H9 (cell line): ENCODE measurements at regions not wholly inside any gene's neighbourhood (a gene's known extent, or its start where the extent isn't known, plus 50 kb on each side); places are given as distances from the start of the nearest gene placed in this dataset.

ENCODE experiments used
- DNase-seq: peaks from one replicate; pipeline ENCODE4 v3.0.0-alpha.2; 2017
- H2AFZ ChIP-seq: one replicate; pipeline ENCODE4 v1.6.1; 2013; ENCODE audit warnings: mild to moderate bottlenecking, low read length, control low read depth, moderate library complexity
- H2AK5ac ChIP-seq: 2 replicates; pipeline ENCODE4 v1.6.1; 2013; ENCODE audit warnings: low read length, control low read depth, mixed read lengths; ENCODE audit not compliant: insufficient read length
- H2BK120ac ChIP-seq: one replicate; pipeline ENCODE4 v1.6.1; 2013; ENCODE audit warnings: low read depth, mild to moderate bottlenecking, low read length, control low read depth, inconsistent platforms; ENCODE audit not compliant: poor library complexity, severe bottlenecking
- H2BK12ac ChIP-seq: 2 replicates; pipeline ENCODE4 v1.6.1; 2013; ENCODE audit warnings: low read length, control low read depth, mixed read lengths, low read depth; ENCODE audit not compliant: insufficient read length
- H2BK15ac ChIP-seq: 2 replicates; pipeline ENCODE4 v1.6.1; 2013; ENCODE audit warnings: low read depth, low read length, control low read depth
- H2BK20ac ChIP-seq: one replicate; pipeline ENCODE4 v1.6.1; 2013; ENCODE audit warnings: low read depth, mild to moderate bottlenecking, low read length, control low read depth, inconsistent platforms; ENCODE audit not compliant: poor library complexity, severe bottlenecking
- H2BK5ac ChIP-seq: 2 replicates; pipeline ENCODE4 v1.6.1; 2013; ENCODE audit warnings: low read length, control low read depth, mixed read lengths; ENCODE audit not compliant: insufficient read length
- H3K14ac ChIP-seq: 2 replicates; pipeline ENCODE4 v1.6.1; 2013; ENCODE audit warnings: low read length, control low read depth; ENCODE audit not compliant: insufficient read depth
- H3K18ac ChIP-seq: 2 replicates; pipeline ENCODE4 v1.6.1; 2013; ENCODE audit warnings: low read depth, mild to moderate bottlenecking, mixed read lengths, low read length, control low read depth; ENCODE audit not compliant: insufficient read length
- H3K23ac ChIP-seq: 2 replicates; pipeline ENCODE4 v1.6.1; 2013; ENCODE audit warnings: low read length, control low read depth, mixed read lengths, low read depth; ENCODE audit not compliant: insufficient read length
- H3K23me2 ChIP-seq: 2 replicates; pipeline ENCODE4 v1.6.1; 2013; ENCODE audit warnings: low read depth, mild to moderate bottlenecking, mixed read lengths, low read length, control low read depth; ENCODE audit not compliant: insufficient read length, poor library complexity, severe bottlenecking
- H3K27ac ChIP-seq: 2 replicates; pipeline ENCODE4 v1.5.1; 2013; ENCODE audit warnings: low read length, control low read depth, mixed read lengths, low read depth; ENCODE audit not compliant: insufficient read length
- H3K27me3 ChIP-seq: 2 replicates; pipeline ENCODE4 v1.6.1; 2013; ENCODE audit warnings: low read length, control low read depth, inconsistent platforms; ENCODE audit not compliant: insufficient read depth
- H3K4ac ChIP-seq: 2 replicates; pipeline ENCODE4 v1.6.1; 2013; ENCODE audit warnings: low read depth, mild to moderate bottlenecking, control low read depth, inconsistent platforms, low read length, moderate library complexity
- H3K4me1 ChIP-seq: 2 replicates; pipeline ENCODE4 v1.6.1; 2013; ENCODE audit warnings: low read length, control low read depth, inconsistent platforms; ENCODE audit not compliant: insufficient read depth
- H3K4me2 ChIP-seq: 2 replicates; pipeline ENCODE4 v1.6.1; 2013; ENCODE audit warnings: low read length, control low read depth, mixed read lengths; ENCODE audit not compliant: insufficient read length, insufficient read depth
- H3K56ac ChIP-seq: 2 replicates; pipeline ENCODE4 v1.6.1; 2013; ENCODE audit warnings: low read depth, mild to moderate bottlenecking, mixed read lengths, low read length, control low read depth; ENCODE audit not compliant: insufficient read length
- H3K79me1 ChIP-seq: 2 replicates; pipeline ENCODE4 v1.6.1; 2013; ENCODE audit warnings: low read depth, mild to moderate bottlenecking, moderate library complexity, low read length, control low read depth, inconsistent platforms; ENCODE audit not compliant: insufficient read depth, poor library complexity, severe bottlenecking
- H3K79me2 ChIP-seq: 2 replicates; pipeline ENCODE4 v1.6.1; 2013; ENCODE audit warnings: low read length, control low read depth, inconsistent platforms; ENCODE audit not compliant: insufficient read depth
- H3K9ac ChIP-seq: 2 replicates; pipeline ENCODE4 v1.6.1; 2013; ENCODE audit warnings: low read length, control low read depth, mixed read lengths; ENCODE audit not compliant: insufficient read length; ENCODE audit errors: extremely low read depth
- H3K9me3 ChIP-seq: one replicate; pipeline ENCODE4 v1.6.1; 2013; ENCODE audit warnings: low read depth, low read length, inconsistent platforms; ENCODE audit not compliant: control insufficient read depth
- H3T11ph ChIP-seq: one replicate; pipeline ENCODE4 v1.6.1; 2013; ENCODE audit warnings: mild to moderate bottlenecking, low read length, control low read depth, inconsistent platforms
- H4K20me1 ChIP-seq: one replicate; pipeline ENCODE4 v1.6.1; 2013; ENCODE audit not compliant: control insufficient read depth, insufficient read length, insufficient read depth
- H4K5ac ChIP-seq: 2 replicates; pipeline ENCODE4 v1.6.1; 2013; ENCODE audit warnings: low read depth, mild to moderate bottlenecking, mixed read lengths, low read length, control low read depth; ENCODE audit not compliant: insufficient read length
- H4K8ac ChIP-seq: replicated peaks from 2 replicates; pipeline ENCODE4 v1.6.1; 2013; ENCODE audit warnings: low read length, control low read depth, mixed read lengths, low read depth; ENCODE audit not compliant: insufficient read length
- H4K91ac ChIP-seq: 2 replicates; pipeline ENCODE4 v1.6.1; 2013; ENCODE audit warnings: low read depth, mild to moderate bottlenecking, moderate library complexity, mixed read lengths, low read length, control low read depth; ENCODE audit not compliant: insufficient read length
- H3K27ac Mint-ChIP-seq, 3 experiments: 2 replicates in 2 of 3; 3 replicates in 1 of 3; pipeline ENCODE4 v1.8.0; 2020 to 2021; ENCODE audit warnings: mixed read lengths in 3 of 3, mild to moderate bottlenecking in 1 of 3, moderate library complexity in 1 of 3
- H3K27me3 Mint-ChIP-seq: 2 replicates; pipeline ENCODE4 v1.8.0; 2021; ENCODE audit warnings: low read depth, mild to moderate bottlenecking, moderate library complexity, mixed read lengths
- H3K36me3 Mint-ChIP-seq, 3 experiments: 2 replicates in 2 of 3; 3 replicates in 1 of 3; pipeline ENCODE4 v1.8.0; 2020 to 2021; ENCODE audit warnings: low read depth in 3 of 3, mixed read lengths in 3 of 3; ENCODE audit not compliant: insufficient read depth in 1 of 3
- H3K4me1 Mint-ChIP-seq, 2 experiments: 2 replicates each; pipeline ENCODE4 v1.8.0; 2020; ENCODE audit warnings: mixed read lengths in 2 of 2
- H3K4me3 Mint-ChIP-seq, 2 experiments: 2 replicates in 1 of 2; 3 replicates in 1 of 2; pipeline ENCODE4 v1.8.0; 2020 to 2021; ENCODE audit warnings: mild to moderate bottlenecking in 2 of 2, mixed read lengths in 2 of 2, moderate library complexity in 1 of 2
- H3K9me3 Mint-ChIP-seq, 2 experiments: 2 replicates in 1 of 2; 3 replicates in 1 of 2; pipeline ENCODE4 v1.8.0; 2020; ENCODE audit warnings: mild to moderate bottlenecking in 2 of 2, mixed read lengths in 2 of 2, moderate library complexity in 1 of 2
- WGBS: extraction: QIAGEN DNeasy Blood & Tissue Kit; methylation state at CpG from one replicate; pipeline ENCODE4 v1.1.7; 2013; ENCODE audit warnings: missing lambda C conversion rate, low lambda C conversion rate, mixed read lengths; ENCODE audit not compliant: insufficient read length; ENCODE audit errors: extremely low coverage; 5-methylcytosine and 5-hydroxymethylcytosine counted together
- TF ChIP-seq, protein P1 (sequence below): fragments of 200-600 bp; sonication (generic); conservative IDR thresholded peaks from 3 replicates; pipeline ENCODE4 v1.8.0; 2021; ENCODE audit warnings: antibody characterized with exemption, mild to moderate bottlenecking

DNA sequence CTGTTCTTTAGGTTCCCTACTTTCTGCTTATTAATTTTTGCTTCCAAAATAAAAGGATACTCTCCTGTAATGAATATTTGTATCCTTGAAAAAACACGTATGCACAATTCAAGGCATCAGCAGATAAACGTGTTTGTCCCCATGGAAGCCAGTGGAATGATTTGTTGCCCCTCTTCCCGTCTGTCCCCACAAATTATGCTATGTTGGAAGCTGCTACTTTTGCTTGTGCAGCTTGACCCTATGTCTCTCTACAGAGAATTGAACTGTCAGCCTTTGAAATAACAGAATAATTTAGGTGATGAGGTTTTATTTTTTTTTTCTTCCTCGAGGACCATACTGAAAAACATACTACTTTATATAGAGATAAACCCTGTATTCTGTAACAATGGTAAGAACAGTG is 401.5 kb upstream of the GOLIM4 start:
- Histone ChIP-seq H3K27ac (no peak overlapping the region), H3K14ac (no peak overlapping the region), H3K4me2 (no peak overlapping the region), H2AK5ac (no peak overlapping the region), H2BK120ac (no peak overlapping the region), H4K8ac (no peak overlapping the region), H4K20me1 (no peaks in the 10 kb centered on the region), H3K56ac (no peak overlapping the region), H3K4me1 (no peaks in the 10 kb centered on the region), H3T11ph (no peak overlapping the region), H3K27me3 (no peaks in the 10 kb centered on the region), H2BK20ac (no peak overlapping the region), H4K5ac (no peak overlapping the region), H3K9ac (no peak overlapping the region), H3K23ac (no peak overlapping the region), H3K79me1 (no peaks in the 10 kb centered on the region), H3K9me3 (no peaks in the 10 kb centered on the region), H3K79me2 (no peaks in the 10 kb centered on the region), H3K23me2 (no peaks in the 10 kb centered on the region), H3K18ac (no peak overlapping the region), H2AFZ (no peak overlapping the region), H2BK5ac (no peak overlapping the region), H2BK12ac (no peak overlapping the region), H2BK15ac (no peak overlapping the region), H4K91ac (no peak overlapping the region), H3K4ac (no peak overlapping the region)
- H3K27me3 Mint-ChIP-seq, result no peaks in the 10 kb centered on the region
- DNase-seq, result no peak
- no peaks in the 10 kb centered on the region for H3K9me3 Mint-ChIP-seq
- H3K27ac Mint-ChIP-seq, result no peak overlapping the region
- WGBS, result no CpG with 5 or more reads among the region's 4 CpGs
- TF ChIP-seq, protein P1, sequence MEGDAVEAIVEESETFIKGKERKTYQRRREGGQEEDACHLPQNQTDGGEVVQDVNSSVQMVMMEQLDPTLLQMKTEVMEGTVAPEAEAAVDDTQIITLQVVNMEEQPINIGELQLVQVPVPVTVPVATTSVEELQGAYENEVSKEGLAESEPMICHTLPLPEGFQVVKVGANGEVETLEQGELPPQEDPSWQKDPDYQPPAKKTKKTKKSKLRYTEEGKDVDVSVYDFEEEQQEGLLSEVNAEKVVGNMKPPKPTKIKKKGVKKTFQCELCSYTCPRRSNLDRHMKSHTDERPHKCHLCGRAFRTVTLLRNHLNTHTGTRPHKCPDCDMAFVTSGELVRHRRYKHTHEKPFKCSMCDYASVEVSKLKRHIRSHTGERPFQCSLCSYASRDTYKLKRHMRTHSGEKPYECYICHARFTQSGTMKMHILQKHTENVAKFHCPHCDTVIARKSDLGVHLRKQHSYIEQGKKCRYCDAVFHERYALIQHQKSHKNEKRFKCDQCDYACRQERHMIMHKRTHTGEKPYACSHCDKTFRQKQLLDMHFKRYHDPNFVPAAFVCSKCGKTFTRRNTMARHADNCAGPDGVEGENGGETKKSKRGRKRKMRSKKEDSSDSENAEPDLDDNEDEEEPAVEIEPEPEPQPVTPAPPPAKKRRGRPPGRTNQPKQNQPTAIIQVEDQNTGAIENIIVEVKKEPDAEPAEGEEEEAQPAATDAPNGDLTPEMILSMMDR, result no peak
- no peaks in the 10 kb centered on the region for H3K36me3 Mint-ChIP-seq
- H3K4me3 Mint-ChIP-seq, result no peak overlapping the region
- peaks cover 6 to 11% of the 10 kb centered on the region in 2 experiments for H3K4me1 Mint-ChIP-seq
